ENCODE measurements at regions not wholly inside any gene's neighbourhood (a gene's known extent, or its start where the extent isn't known, plus 50 kb on each side); places are given as distances from the start of the nearest gene placed in this dataset.

- no peak for TF ChIP-seq CTCF (IDR thresholded peaks at IDR 0.05)
- TF ChIP-seq POLR2A (IDR thresholded peaks at IDR 0.05) = no peak
These were observed 265.4 kb upstream of the RAB4A start for GRCh38 chr1:229005556-229005955.
